Upper lobe of left lung (tissue), 4 donors: ENCODE measurements at regions not wholly inside any gene's neighbourhood (a gene's known extent, or its start where the extent isn't known, plus 50 kb on each side); places are given as distances from the start of the nearest gene placed in this dataset.

Source experiments
- EP300 ChIP-seq, 4 donors: sonication (generic); formaldehyde crosslinking; IDR thresholded peaks; one replicate each; pipeline ENCODE4 v1.5.1; 2017; ENCODE audit warnings: antibody characterized with exemption in 4 of 4, control low read depth in 2 of 4
- POLR2A ChIP-seq, 4 donors: fragments of 450-650 bp; IDR thresholded peaks; one replicate each; pipeline ENCODE4 v1.5.1; 2016 to 2017; ENCODE audit warnings: antibody characterized with exemption in 4 of 4, mild to moderate bottlenecking in 2 of 4
- POLR2AphosphoS5 ChIP-seq, 2 donors: sonication (generic); formaldehyde crosslinking; IDR thresholded peaks; one replicate each; pipeline ENCODE4 v1.5.1; 2017; ENCODE audit warnings: antibody characterized with exemption in 2 of 2
- TF ChIP-seq, protein P1 (sequence below), 6 experiments: fragments of 450-650 bp in 4 of 6; fragments of 200-600 bp in 2 of 6; sonication (generic) in 2 of 6; IDR thresholded peaks; one replicate each; pipeline ENCODE4 v1.5.1; 2016 to 2019; ENCODE audit warnings: antibody characterized with exemption in 6 of 6

DNA sequence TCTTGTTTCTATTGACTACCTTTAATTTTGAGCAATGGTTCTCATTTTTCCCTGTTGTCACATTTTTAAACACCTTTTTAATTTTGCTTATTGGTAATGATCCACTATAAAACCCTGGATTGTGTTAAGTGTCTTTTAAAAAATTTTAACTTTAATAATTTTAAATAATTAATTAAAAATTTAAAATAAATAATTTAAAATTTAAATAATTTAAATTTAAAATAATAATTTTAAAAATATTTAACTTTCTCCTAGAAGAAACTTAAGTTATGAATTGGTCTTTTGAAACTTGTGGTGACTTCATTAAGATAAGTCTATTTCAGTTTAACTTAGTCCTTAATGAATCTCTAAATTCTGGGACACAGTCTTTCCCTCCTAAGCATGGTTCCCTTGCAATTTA, 566.3 kb upstream of the GALNTL6 start:
- TF ChIP-seq, protein P1, sequence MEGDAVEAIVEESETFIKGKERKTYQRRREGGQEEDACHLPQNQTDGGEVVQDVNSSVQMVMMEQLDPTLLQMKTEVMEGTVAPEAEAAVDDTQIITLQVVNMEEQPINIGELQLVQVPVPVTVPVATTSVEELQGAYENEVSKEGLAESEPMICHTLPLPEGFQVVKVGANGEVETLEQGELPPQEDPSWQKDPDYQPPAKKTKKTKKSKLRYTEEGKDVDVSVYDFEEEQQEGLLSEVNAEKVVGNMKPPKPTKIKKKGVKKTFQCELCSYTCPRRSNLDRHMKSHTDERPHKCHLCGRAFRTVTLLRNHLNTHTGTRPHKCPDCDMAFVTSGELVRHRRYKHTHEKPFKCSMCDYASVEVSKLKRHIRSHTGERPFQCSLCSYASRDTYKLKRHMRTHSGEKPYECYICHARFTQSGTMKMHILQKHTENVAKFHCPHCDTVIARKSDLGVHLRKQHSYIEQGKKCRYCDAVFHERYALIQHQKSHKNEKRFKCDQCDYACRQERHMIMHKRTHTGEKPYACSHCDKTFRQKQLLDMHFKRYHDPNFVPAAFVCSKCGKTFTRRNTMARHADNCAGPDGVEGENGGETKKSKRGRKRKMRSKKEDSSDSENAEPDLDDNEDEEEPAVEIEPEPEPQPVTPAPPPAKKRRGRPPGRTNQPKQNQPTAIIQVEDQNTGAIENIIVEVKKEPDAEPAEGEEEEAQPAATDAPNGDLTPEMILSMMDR (IDR thresholded peaks at IDR 0.05) = no peak
- no peak for TF ChIP-seq EP300 (IDR thresholded peaks at IDR 0.05)
- TF ChIP-seq POLR2A (IDR thresholded peaks at IDR 0.05) = no peak
- no peak for TF ChIP-seq POLR2AphosphoS5 (IDR thresholded peaks at IDR 0.05)
